ENCODE measurements at regions not wholly inside any gene's neighbourhood (a gene's known extent, or its start where the extent isn't known, plus 50 kb on each side); places are given as distances from the start of the nearest gene placed in this dataset.

DNA sequence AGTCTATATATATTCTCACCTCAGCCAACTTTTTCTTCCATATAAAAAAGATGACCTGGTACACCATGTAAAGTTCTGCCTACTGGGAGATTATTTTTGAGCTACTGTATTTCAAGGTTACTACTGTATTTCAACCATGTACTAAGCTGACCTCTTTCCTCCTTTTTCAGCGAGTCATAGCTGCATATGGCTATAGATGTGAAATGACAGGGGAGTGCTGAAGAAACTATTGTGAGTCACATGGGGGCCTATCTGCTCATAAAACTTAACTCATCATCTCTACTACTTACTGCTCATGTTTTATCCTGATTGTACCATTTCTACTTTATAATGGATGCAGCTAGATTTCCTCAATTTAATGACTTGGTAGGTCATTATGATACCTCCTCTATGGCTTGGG, 571.4 kb upstream of the ATP2B1 start:
- Histone ChIP-seq H3K9me3 (replicated peaks; ENCODE audit: control insufficient read depth, insufficient read depth, low read length) (peaks cover 22% of the 10 kb centered on the region; the same call in 2 of the 3 replicates), H4K20me1 (ENCODE audit: control insufficient read depth, insufficient read depth) (no peaks in the 10 kb centered on the region), H3K9ac (ENCODE audit: control insufficient read depth, insufficient read depth, low read length) (no peak overlapping the region), H2AFZ (ENCODE audit: control insufficient read depth, low read depth, low read length) (no peak overlapping the region), H3K27me3 (replicated peaks in 1 of 2; ENCODE audit: control insufficient read depth in 2 of 2, insufficient read depth in 2 of 2, low read length in 1 of 2) (no peaks in the 10 kb centered on the region), H3K79me2 (ENCODE audit: control insufficient read depth, insufficient read depth, low read length) (no peaks in the 10 kb centered on the region), H3K27ac (ENCODE audit: control insufficient read depth, insufficient read depth) (no peak overlapping the region; the same call in 1 of the 2 replicates), H3K36me3 (ENCODE audit: control insufficient read depth in 2 of 2, insufficient read depth in 2 of 2, low read length in 1 of 2) (no peaks in the 10 kb centered on the region), H3K4me1 (ENCODE audit: control insufficient read depth, insufficient read depth, low read length) (no peaks in the 10 kb centered on the region), H3K4me3 (no peak overlapping the region), H3K4me2 (ENCODE audit: control insufficient read depth, insufficient read depth) (no peak overlapping the region)
- no peak for TF ChIP-seq HDAC6 (IDR thresholded peaks at IDR 0.05; ENCODE audit: unreplicated experiment)
- no peak for TF ChIP-seq PAX8 (IDR thresholded peaks at IDR 0.05)
- TF ChIP-seq, protein P1, sequence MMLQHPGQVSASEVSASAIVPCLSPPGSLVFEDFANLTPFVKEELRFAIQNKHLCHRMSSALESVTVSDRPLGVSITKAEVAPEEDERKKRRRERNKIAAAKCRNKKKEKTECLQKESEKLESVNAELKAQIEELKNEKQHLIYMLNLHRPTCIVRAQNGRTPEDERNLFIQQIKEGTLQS (IDR thresholded peaks at IDR 0.05; ENCODE audit: borderline replicate concordance, extremely low read depth, low read depth, low read length): no peak
- no peak for TF ChIP-seq PBX3 (IDR thresholded peaks at IDR 0.05; ENCODE audit: insufficient replicate concordance, low read depth, low read length)
- no peak for TF ChIP-seq IRF4 (IDR thresholded peaks at IDR 0.05; ENCODE audit: low read depth, low read length)
- TF ChIP-seq ELK1 (IDR thresholded peaks at IDR 0.05; ENCODE audit: low read depth, low read length): no peak
- TF ChIP-seq CHD4 (IDR thresholded peaks at IDR 0.05): no peak
- no peak for TF ChIP-seq STAT3 (IDR thresholded peaks at IDR 0.05; ENCODE audit: low read depth, low read length)
- TF ChIP-seq, protein P2, sequence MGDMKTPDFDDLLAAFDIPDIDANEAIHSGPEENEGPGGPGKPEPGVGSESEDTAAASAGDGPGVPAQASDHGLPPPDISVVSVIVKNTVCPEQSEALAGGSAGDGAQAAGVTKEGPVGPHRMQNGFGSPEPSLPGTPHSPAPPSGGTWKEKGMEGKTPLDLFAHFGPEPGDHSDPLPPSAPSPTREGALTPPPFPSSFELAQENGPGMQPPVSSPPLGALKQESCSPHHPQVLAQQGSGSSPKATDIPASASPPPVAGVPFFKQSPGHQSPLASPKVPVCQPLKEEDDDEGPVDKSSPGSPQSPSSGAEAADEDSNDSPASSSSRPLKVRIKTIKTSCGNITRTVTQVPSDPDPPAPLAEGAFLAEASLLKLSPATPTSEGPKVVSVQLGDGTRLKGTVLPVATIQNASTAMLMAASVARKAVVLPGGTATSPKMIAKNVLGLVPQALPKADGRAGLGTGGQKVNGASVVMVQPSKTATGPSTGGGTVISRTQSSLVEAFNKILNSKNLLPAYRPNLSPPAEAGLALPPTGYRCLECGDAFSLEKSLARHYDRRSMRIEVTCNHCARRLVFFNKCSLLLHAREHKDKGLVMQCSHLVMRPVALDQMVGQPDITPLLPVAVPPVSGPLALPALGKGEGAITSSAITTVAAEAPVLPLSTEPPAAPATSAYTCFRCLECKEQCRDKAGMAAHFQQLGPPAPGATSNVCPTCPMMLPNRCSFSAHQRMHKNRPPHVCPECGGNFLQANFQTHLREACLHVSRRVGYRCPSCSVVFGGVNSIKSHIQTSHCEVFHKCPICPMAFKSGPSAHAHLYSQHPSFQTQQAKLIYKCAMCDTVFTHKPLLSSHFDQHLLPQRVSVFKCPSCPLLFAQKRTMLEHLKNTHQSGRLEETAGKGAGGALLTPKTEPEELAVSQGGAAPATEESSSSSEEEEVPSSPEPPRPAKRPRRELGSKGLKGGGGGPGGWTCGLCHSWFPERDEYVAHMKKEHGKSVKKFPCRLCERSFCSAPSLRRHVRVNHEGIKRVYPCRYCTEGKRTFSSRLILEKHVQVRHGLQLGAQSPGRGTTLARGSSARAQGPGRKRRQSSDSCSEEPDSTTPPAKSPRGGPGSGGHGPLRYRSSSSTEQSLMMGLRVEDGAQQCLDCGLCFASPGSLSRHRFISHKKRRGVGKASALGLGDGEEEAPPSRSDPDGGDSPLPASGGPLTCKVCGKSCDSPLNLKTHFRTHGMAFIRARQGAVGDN (IDR thresholded peaks at IDR 0.05): no peak
- no peak for TF ChIP-seq ASH2L (IDR thresholded peaks at IDR 0.05; ENCODE audit: borderline replicate concordance, low read depth)
- no peak for TF ChIP-seq ZNF207 (IDR thresholded peaks at IDR 0.05; ENCODE audit: borderline replicate concordance)
- in situ Hi-C loops (cut with MboI) (no loop called here), intact Hi-C loops (cut with micrococcal nuclease; ENCODE audit: unreplicated experiment) (no loop called here)
- ChIA-PET RAD21 (ENCODE audit: unreplicated experiment) (interaction anchor here (0.5 kb wide), 1 partner anchor 202 kb away, joined by 3 read pairs; no protein-coding TSS in a partner anchor), POLR2A (no interaction called here), SMC1A (ENCODE audit: uncharacterized antibody, unreplicated experiment) (interaction anchor here (0.8 to 1.3 kb wide), 2 partner anchors 9 to 18 kb away, joined by 3 read pairs; no protein-coding TSS in a partner anchor), CTCF (no interaction called here)
- no peak for DNase-seq (ENCODE audit: low read depth, low spot score)
- ATAC-seq: no peak
- no TSS peak for BruUV-seq (replicated peaks)
- 0% methylated on average over 1 of the region's 1 CpG for WGBS (ENCODE audit: insufficient coverage, insufficient replicate concordance, low lambda C conversion rate, missing lambda C conversion rate)
- no peak for FAIRE-seq

All from GM12878 (cell line).